HT-29 (cell line): ENCODE measurements at regions not wholly inside any gene's neighbourhood (a gene's known extent, or its start where the extent isn't known, plus 50 kb on each side); places are given as distances from the start of the nearest gene placed in this dataset.
"Not testable (repeated sequence)": the region's sequence is repeated elsewhere in the genome, so short reads cannot be mapped to it uniquely, and the experiment has no call there.

Experiments used
- DNase-seq: peaks from one replicate; pipeline ENCODE4 v3.0.0-alpha.2; 2015; ENCODE audit warnings: low spot score

- not testable (repeated sequence) for DNase-seq
Measured at GRCh38 chrX:123788193-123788592, 55.3 kb upstream of the THOC2 start.

- DNase-seq = no peak
Measured at GRCh38 chrX:123788744-123789143, 55.9 kb upstream of the THOC2 start.

GRCh38 chrX:123797543-123798447, 62.1 kb upstream of the XIAP start:
- DNase-seq = peak; percentile 49

GRCh38 chrX:123798706-123799430, 61.0 kb upstream of the XIAP start:
- not testable (repeated sequence) for DNase-seq

GRCh38 chrX:123801901-123802300, 58.0 kb upstream of the XIAP start:
- DNase-seq = no peak

GRCh38 chrX:123803331-123803983, 56.4 kb upstream of the XIAP start:
- DNase-seq = peak; percentile 95

- DNase-seq = not testable (repeated sequence)
Measured at GRCh38 chrX:123803984-123804365, 55.9 kb upstream of the XIAP start.

- DNase-seq = no peak
Measured at GRCh38 chrX:123807835-123808416, 51.9 kb upstream of the XIAP start.

GRCh38 chrX:123809854-123810375, 49.9 kb upstream of the XIAP start:
- DNase-seq = no peak
